Right lobe of liver (tissue), 6 donors: ENCODE measurements at regions not wholly inside any gene's neighbourhood (a gene's known extent, or its start where the extent isn't known, plus 50 kb on each side); places are given as distances from the start of the nearest gene placed in this dataset.

ENCODE experiments used
- ATAC-seq, 4 donors: fragments of 200-7000 bp; cut with Tn5 transposase; one replicate each; pipeline ENCODE4 v1.9.1; 2020; ENCODE audit warnings: mild to moderate bottlenecking in 4 of 4, moderate library complexity in 4 of 4
- DNase-seq, 3 donors: peaks; one replicate each; pipeline ENCODE4 v3.0.0-alpha.2; 2020
- H3K27ac ChIP-seq, 3 donors: fragments of 200-600 bp; one replicate each; pipeline ENCODE4 v1.8.0; 2022
- H3K27me3 ChIP-seq, 2 donors: fragments of 200-600 bp; one replicate each; pipeline ENCODE4 v1.8.0; 2022
- H3K36me3 ChIP-seq, 4 donors: fragments of 200-600 bp; sonication (generic) in 1 of 4; one replicate each; pipeline versions ENCODE4 v1.5.1 to v1.8.0; 2017 to 2022; ENCODE audit warnings: control low read depth in 1 of 4
- H3K4me1 ChIP-seq, 4 donors: fragments of 200-600 bp; sonication (generic) in 1 of 4; one replicate each; pipeline versions ENCODE4 v1.5.1 to v1.8.0; 2017 to 2022; ENCODE audit warnings: control low read depth in 1 of 4
- H3K4me3 ChIP-seq, 3 donors: fragments of 200-600 bp; one replicate each; pipeline ENCODE4 v1.8.0; 2022
- H3K9me3 ChIP-seq, 4 donors: fragments of 200-600 bp; sonication (generic) in 1 of 4; one replicate each; pipeline versions ENCODE4 v1.5.1 to v1.8.0; 2017 to 2022; ENCODE audit warnings: control low read depth in 1 of 4
- POLR2A ChIP-seq: fragments of 450-650 bp; IDR thresholded peaks from one replicate; pipeline ENCODE4 v1.6.1; 2017; ENCODE audit warnings: antibody characterized with exemption, mild to moderate bottlenecking
- WGBS: methylation state at CpG from one replicate; pipeline ENCODE4 v1.1.6; 2018; ENCODE audit warnings: low coverage, low lambda C conversion rate; ENCODE audit not compliant: insufficient coverage; ENCODE audit errors: missing lambda C conversion rate; 5-methylcytosine and 5-hydroxymethylcytosine counted together
- intact Hi-C, 2 donors: fragments of 100-400 bp; cut with DNase I; formaldehyde crosslinking; loops; one replicate each; pipeline versions ENCODE4 v1.11.2 to v1.14.1; 2022
- TF ChIP-seq, protein P1 (sequence below), 4 donors: fragments of 200-600 bp in 3 of 4; fragments of 450-650 bp in 1 of 4; IDR thresholded peaks; one replicate each; pipeline versions ENCODE4 v1.5.1 to v1.8.0; 2016 to 2022; ENCODE audit warnings: antibody characterized with exemption in 4 of 4, mild to moderate bottlenecking in 2 of 4
- donor health status: DM: no; HTN: yes; CAD: no.
- donor health status: DM: no; HTN: no; CAD: no.
- donor health status: DM: no; HTN: no; CAD: no.
- donor health status: DM: no; HTN: yes; CAD: no.
- donor health status: DM: no; HTN: yes; CAD: no.

GRCh38 chr12:100741084-100741711, 53.4 kb upstream of the ANO4 start:
- H3K36me3 ChIP-seq = no peaks in the 10 kb centered on the region
- peak; percentile 63 to 80 (median 72) for ATAC-seq
- no peak overlapping the region for H3K27ac ChIP-seq
- no peaks in the 10 kb centered on the region for H3K27me3 ChIP-seq
- DNase-seq = no peak
- TF ChIP-seq POLR2A = no peak
- TF ChIP-seq, protein P1, sequence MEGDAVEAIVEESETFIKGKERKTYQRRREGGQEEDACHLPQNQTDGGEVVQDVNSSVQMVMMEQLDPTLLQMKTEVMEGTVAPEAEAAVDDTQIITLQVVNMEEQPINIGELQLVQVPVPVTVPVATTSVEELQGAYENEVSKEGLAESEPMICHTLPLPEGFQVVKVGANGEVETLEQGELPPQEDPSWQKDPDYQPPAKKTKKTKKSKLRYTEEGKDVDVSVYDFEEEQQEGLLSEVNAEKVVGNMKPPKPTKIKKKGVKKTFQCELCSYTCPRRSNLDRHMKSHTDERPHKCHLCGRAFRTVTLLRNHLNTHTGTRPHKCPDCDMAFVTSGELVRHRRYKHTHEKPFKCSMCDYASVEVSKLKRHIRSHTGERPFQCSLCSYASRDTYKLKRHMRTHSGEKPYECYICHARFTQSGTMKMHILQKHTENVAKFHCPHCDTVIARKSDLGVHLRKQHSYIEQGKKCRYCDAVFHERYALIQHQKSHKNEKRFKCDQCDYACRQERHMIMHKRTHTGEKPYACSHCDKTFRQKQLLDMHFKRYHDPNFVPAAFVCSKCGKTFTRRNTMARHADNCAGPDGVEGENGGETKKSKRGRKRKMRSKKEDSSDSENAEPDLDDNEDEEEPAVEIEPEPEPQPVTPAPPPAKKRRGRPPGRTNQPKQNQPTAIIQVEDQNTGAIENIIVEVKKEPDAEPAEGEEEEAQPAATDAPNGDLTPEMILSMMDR (IDR thresholded peaks at IDR 0.05) = peak; percentile 39 to 77 (median 72)
- no peak overlapping the region for H3K4me3 ChIP-seq
- intact Hi-C loops = no loop called here
- 41% methylated on average over 3 of the region's 3 CpGs for WGBS
- no peaks in the 10 kb centered on the region for H3K9me3 ChIP-seq
- H3K4me1 ChIP-seq = no peaks in the 10 kb centered on the region

GRCh38 chr12:100743060-100743459, 51.5 kb upstream of the ANO4 start:
- WGBS = 79% methylated on average over 1 of the region's 1 CpG
- no peaks in the 10 kb centered on the region for H3K9me3 ChIP-seq
- no peaks in the 10 kb centered on the region for H3K4me1 ChIP-seq
- H3K4me3 ChIP-seq = no peak overlapping the region
- DNase-seq = no peak
- no peaks in the 10 kb centered on the region for H3K36me3 ChIP-seq
- intact Hi-C loops = no loop called here
- no peak for ATAC-seq
- H3K27me3 ChIP-seq = no peaks in the 10 kb centered on the region
- TF ChIP-seq, protein P1 (IDR thresholded peaks at IDR 0.05) = no peak
- TF ChIP-seq POLR2A = no peak
- no peak overlapping the region for H3K27ac ChIP-seq
